ENCODE measurements at regions not wholly inside any gene's neighbourhood (a gene's known extent, or its start where the extent isn't known, plus 50 kb on each side); places are given as distances from the start of the nearest gene placed in this dataset.
"Not testable (repeated sequence)": the region's sequence is repeated elsewhere in the genome, so short reads cannot be mapped to it uniquely, and the experiment has no call there.

DNA sequence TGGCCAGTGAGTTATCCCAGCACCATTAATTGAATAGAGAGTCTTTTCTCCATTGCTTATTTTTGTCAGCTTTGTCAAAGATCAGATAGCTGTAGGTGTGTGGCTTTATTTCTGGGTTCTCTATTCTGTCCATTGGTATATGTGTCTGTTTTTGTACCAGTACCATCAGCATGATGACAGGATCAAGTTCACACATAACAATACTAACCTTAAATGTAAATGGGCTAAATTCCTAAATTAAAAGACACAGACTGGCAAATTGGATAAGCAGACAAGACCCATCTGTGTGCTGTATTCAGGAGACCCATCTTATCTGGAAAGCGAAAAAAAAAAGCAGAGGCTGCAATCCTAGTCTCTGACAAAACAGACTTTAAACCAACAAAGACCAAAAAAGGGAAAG, 154.8 kb downstream of the ABHD5 start:
- TF ChIP-seq, protein P1, sequence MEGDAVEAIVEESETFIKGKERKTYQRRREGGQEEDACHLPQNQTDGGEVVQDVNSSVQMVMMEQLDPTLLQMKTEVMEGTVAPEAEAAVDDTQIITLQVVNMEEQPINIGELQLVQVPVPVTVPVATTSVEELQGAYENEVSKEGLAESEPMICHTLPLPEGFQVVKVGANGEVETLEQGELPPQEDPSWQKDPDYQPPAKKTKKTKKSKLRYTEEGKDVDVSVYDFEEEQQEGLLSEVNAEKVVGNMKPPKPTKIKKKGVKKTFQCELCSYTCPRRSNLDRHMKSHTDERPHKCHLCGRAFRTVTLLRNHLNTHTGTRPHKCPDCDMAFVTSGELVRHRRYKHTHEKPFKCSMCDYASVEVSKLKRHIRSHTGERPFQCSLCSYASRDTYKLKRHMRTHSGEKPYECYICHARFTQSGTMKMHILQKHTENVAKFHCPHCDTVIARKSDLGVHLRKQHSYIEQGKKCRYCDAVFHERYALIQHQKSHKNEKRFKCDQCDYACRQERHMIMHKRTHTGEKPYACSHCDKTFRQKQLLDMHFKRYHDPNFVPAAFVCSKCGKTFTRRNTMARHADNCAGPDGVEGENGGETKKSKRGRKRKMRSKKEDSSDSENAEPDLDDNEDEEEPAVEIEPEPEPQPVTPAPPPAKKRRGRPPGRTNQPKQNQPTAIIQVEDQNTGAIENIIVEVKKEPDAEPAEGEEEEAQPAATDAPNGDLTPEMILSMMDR (IDR thresholded peaks at IDR 0.05 in 4 of 5, conservative IDR thresholded peaks at IDR 0.05 in 1 of 5): not testable (repeated sequence)
- TF ChIP-seq POLR2A (IDR thresholded peaks at IDR 0.05): not testable (repeated sequence)

Measured in gastrocnemius medialis (tissue), 4 donors.